HG03520 (cell line): ENCODE measurements at regions not wholly inside any gene's neighbourhood (a gene's known extent, or its start where the extent isn't known, plus 50 kb on each side); places are given as distances from the start of the nearest gene placed in this dataset.
"Not testable (repeated sequence)": the region's sequence is repeated elsewhere in the genome, so short reads cannot be mapped to it uniquely, and the experiment has no call there.

Experiments
- ATAC-seq: cut with Tn5 transposase; IDR thresholded peaks from one replicate; pipeline ENCODE4 v1.9.1; 2021; ENCODE audit warnings: mild to moderate bottlenecking, moderate library complexity; ENCODE audit not compliant: unreplicated experiment

DNA sequence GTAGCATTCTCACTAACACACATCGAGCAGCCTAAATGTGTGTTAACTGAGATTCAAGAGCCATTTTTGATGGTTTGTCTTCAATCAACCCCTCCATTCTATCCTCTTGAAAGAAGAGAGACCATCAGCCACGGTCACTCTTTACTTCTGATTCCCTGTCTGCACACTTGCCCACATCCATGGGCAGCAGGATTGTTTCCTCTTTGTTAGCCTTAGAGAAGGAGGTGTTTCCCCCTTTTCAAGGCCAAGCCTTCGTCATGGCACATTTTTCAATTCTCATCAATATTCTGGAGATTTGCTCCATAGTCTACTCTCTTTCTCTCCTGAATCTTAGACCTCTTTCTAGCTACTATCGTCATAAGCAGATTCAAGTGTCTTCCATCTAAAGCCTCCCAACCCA lies 522.4 kb upstream of the NAALADL2 start:
- ATAC-seq: no peak

DNA sequence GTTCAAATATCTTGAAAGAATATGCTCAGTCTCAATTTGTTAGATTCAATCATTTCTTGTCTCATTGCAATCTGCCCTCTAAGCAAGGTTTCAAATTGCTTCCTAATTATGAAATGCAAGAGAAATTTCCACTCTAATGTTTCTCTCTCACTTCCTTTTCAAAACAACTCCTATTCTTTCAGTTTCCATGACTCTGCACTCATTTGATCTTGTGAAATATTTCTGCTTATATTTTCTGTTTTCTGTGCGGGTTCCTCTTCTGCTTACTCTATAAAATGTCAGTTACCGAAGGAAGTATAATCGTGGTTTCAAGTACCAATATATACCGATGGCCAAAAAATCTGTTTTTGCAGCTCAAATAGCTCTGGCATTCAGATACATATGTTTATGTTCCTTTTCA lies 521.9 kb upstream of the NAALADL2 start:
- ATAC-seq: no peak

- ATAC-seq: no peak
Measured at GRCh38 chr3:174340624-174341587, 518.2 kb upstream of the NAALADL2 start.

DNA sequence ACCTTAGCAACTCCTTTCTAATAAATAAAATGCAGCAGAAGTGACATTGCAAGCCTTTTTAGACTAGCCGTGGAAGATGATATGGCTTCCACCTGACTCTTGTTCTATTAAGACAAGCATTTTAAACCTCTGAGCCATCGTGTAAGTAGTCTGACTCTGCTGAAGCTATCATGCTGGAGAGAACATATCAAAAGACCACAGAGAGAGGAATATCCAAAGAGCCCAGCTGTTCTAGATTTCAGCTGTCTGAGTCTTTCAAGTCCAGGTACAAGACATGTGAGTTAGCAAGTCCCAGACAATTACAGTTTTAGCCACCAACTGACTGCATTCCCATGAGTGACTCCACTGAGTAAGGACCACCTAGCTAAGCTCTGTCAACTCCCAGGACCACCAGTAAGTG lies 517.0 kb upstream of the NAALADL2 start:
- ATAC-seq: no peak

GRCh38 chr3:174342941-174343501 lies 516.1 kb upstream of the NAALADL2 start:
- no peak for ATAC-seq

DNA sequence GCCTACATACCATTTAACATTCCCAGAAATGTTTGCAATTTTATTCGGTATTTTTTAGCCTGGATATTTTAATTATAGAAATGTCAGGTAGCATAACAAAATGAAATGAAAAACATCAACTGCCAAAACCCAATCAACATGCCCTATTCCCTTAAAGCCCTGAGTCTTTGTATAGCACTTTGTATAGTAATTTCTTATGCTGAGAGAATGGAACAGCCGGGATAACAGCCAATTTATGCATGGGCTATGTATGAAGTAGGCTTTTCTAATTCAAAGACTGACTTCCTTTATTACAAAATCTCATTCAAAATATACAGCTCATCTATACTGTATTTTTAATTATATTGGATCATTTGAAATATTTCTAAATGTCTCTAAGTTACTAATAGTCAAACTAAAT lies 513.0 kb upstream of the NAALADL2 start:
- ATAC-seq: no peak

- no peak for ATAC-seq
Measured at GRCh38 chr3:174346571-174346970, 512.6 kb upstream of the NAALADL2 start.

DNA sequence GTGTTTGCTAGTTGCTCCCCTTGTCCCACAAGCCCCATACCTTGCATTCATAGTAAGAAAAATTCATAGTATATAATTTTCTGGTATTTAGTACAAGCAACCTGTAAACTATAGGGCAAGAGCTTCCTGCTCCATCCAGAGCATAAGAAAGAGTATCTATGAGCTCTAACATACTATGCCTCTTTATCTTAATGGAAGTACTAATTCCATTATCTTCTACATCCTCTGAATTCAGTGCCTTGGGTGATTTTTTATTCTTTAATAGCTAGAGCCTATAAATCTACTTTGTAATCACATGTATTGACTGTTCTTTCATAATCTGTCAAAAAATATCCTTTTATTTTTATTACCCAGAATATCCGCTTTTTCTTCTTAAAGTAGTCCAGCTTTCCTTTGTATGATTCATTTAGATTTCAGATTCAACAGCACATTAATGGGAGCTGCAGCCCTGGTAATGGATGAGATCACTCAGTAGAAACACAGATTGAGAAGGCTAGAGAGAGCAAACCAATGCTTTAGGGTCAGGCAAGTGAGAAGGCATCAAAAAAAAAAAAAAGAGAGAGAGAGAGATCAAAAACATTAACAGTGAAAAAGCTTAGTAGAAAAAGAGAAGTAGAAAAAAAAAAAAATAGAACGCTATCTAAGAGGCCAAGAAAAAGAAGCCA lies 511.5 kb upstream of the NAALADL2 start:
- ATAC-seq: no peak

- no peak for ATAC-seq
Measured at GRCh38 chr3:174352227-174352626, 506.9 kb upstream of the NAALADL2 start.

- ATAC-seq: no peak
Measured at GRCh38 chr3:174355505-174355904, 503.6 kb upstream of the NAALADL2 start.

DNA sequence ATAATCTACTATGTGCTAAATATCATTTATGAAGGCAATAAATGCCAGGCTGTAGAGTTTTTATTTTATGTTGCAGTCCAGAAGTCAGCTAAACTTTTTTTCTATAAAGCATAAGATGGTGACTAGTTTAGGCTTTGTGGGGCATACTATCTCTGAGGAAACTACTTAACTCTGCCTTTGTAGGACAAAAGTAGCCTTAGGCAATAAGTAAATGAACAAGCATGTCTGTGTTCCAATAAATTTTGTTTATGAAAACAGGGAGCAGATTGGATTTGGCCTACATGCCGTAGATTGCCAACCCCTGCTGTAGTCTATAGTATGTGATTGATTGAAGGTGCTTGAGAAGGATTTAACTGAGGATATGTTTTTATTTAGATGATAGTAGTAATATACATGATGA lies 502.5 kb upstream of the NAALADL2 start:
- ATAC-seq: no peak

DNA sequence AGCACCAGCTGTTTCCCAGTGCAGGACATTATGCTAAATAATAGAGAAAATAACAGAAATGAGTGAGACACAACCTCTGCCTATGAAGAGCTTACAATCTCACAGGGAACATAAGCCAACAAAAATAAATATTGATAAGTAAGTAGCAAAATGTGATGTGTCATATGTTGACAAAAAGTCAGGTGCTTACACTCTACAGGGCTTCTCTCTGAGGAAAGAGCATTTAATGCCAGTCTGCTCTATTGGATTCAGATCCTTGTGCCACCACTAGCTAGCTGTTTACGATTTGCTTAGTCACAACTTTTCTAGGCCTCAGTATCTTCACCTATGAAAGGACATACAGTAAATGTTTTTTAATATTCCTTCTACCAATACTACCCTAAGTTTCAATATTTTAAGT lies 500.9 kb upstream of the NAALADL2 start:
- ATAC-seq: no peak

- ATAC-seq: no peak
Measured at GRCh38 chr3:174362556-174362955, 496.6 kb upstream of the NAALADL2 start.

DNA sequence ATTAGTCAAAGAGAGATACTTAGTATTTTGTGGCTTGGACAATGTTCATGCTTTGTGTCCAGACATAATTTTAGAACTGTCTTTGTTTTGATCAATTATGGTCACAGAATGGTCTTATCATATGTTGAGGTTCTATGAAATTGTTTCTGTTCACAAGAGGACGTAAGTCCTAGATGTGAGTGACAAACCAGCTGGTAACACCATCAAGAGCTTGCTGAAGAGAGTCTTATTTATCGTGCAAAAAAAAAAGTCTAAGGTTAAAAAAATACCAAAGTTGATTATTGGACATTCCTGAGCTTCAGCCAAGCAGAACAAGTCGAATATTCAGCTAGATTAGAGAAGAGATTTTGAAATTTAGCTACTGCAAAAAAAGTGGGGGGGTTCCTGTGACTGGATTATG lies 495.9 kb upstream of the NAALADL2 start:
- ATAC-seq: no peak

- ATAC-seq: no peak
Measured at GRCh38 chr3:174365796-174366195, 493.3 kb upstream of the NAALADL2 start.

- not testable (repeated sequence) for ATAC-seq
Measured at GRCh38 chr3:174366904-174367303, 492.2 kb upstream of the NAALADL2 start.

DNA sequence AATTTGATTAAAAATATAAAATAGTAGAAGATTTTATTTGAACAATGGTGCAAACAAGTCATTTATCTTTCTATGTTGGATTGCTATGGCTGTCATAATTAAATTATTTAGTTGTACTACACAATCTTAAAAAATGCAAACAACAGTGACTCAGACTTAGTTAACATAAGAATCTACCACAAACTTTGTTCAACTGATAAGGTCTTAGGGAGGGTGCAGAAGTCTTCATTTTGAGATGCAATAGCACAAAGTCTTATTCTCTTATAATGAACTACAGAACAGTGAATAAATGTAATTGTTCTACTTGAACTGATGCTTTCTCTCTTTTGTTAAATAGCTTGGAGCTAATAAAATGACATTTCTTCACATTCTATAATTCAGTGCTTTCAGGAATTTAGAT lies 482.8 kb upstream of the NAALADL2 start:
- no peak for ATAC-seq

GRCh38 chr3:174377096-174377495 lies 482.0 kb upstream of the NAALADL2 start:
- no peak for ATAC-seq

DNA sequence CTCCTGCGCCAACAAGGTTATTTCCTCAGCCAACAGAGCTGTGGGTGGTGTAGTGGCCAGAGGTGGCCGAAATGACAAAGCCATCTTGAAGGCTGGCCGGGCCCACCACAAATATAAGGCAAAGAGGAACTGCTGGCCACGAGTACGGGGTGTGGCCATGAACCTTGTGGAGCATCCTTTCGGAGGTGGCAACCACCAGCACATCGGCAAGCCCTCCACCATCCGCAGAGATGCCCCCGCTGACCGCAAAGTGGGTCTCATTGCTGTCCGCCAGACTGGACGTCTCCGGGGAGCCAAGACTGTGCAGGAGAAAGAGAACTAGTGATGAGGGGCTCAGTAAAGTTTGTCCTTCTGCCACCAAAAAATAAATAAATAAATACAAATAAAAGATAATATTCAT lies 481.4 kb upstream of the NAALADL2 start:
- no peak for ATAC-seq

GRCh38 chr3:174382878-174383277 lies 476.3 kb upstream of the NAALADL2 start:
- ATAC-seq: no peak

GRCh38 chr3:174387736-174388135 lies 471.4 kb upstream of the NAALADL2 start:
- no peak for ATAC-seq

DNA sequence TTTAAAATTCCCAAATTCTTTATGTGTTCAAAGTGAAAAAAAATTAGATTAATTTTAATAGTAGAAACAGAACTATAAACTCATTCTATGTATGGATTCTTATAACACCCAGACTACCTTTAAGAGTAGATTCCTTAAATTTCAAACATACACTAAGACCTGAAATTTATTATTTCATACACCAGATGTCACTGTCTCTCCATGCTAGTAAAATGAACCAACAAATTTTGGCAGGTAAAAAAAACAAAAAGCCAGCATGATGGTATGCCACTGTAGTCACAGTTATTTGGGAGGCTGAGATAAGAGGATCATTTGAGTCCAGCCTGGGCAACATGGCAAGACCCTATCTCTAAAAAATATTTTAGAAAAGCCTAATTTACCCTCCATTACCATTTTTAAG lies 461.3 kb upstream of the NAALADL2 start:
- no peak for ATAC-seq
